Transverse colon (tissue), 4 donors: ENCODE measurements at regions not wholly inside any gene's neighbourhood (a gene's known extent, or its start where the extent isn't known, plus 50 kb on each side); places are given as distances from the start of the nearest gene placed in this dataset.

ENCODE experiments used
- DNase-seq: peaks from one replicate; pipeline ENCODE4 v3.0.0-alpha.2; 2019
- H3K27ac ChIP-seq, 4 donors: fragments of 200-600 bp; sonication (generic); 2 replicates each; pipeline ENCODE4 v1.5.1; 2016 to 2018; ENCODE audit warnings: inconsistent platforms in 4 of 4
- H3K27me3 ChIP-seq: fragments of 200-600 bp; sonication (generic); 2 replicates; pipeline ENCODE4 v1.5.1; 2017; ENCODE audit warnings: inconsistent platforms
- H3K36me3 ChIP-seq, 4 donors: fragments of 200-600 bp; sonication (generic); 2 replicates each; pipeline ENCODE4 v1.5.1; 2017 to 2019; ENCODE audit warnings: inconsistent platforms in 4 of 4
- H3K4me1 ChIP-seq, 4 donors: fragments of 200-600 bp; sonication (generic); 2 replicates each; pipeline ENCODE4 v1.5.1; 2017 to 2020; ENCODE audit warnings: inconsistent platforms in 4 of 4
- H3K4me3 ChIP-seq, 4 donors: fragments of 200-600 bp; sonication (generic); 1 replicate in 1 of 4; 2 replicates in 3 of 4; pipeline versions ENCODE4 v1.5.1 to v1.6.1; 2017 to 2019; ENCODE audit warnings: inconsistent platforms in 4 of 4
- H3K9me3 ChIP-seq, 2 donors: fragments of 200-600 bp; sonication (generic); 2 replicates each; pipeline ENCODE4 v1.5.1; 2017 to 2019; ENCODE audit warnings: inconsistent platforms in 2 of 2
- EP300 ChIP-seq: sonication (generic); formaldehyde crosslinking; IDR thresholded peaks from one replicate; pipeline ENCODE4 v1.6.1; 2017; ENCODE audit warnings: antibody characterized with exemption, low read depth
- POLR2A ChIP-seq: fragments of 450-650 bp; IDR thresholded peaks from one replicate; pipeline ENCODE4 v1.6.1; 2016; ENCODE audit warnings: antibody characterized with exemption, mild to moderate bottlenecking, moderate library complexity
- POLR2AphosphoS5 ChIP-seq, 3 donors: sonication (generic); formaldehyde crosslinking; IDR thresholded peaks; one replicate each; pipeline ENCODE4 v1.6.1; 2016; ENCODE audit warnings: antibody characterized with exemption in 3 of 3
- WGBS, 2 donors: methylation state at CpG; one replicate each; pipeline ENCODE4 v1.1.5; 2018; ENCODE audit warnings: low coverage in 1 of 2; 5-methylcytosine and 5-hydroxymethylcytosine counted together
- in situ Hi-C, 4 donors: fragments of 200-750 bp; cut with MboI; loops; one replicate each; pipeline versions ENCODE4 v1.15.0 to v1.15.1; 2017; ENCODE audit warnings: low sequenced_read_pairs in 3 of 4, low pct_ligation_motif_present in 1 of 4, low pct_unique_long_range_greater_than_20kb in 1 of 4
- intact Hi-C: fragments of 100-400 bp; cut with DNase I; formaldehyde crosslinking; loops from one replicate; pipeline ENCODE4 v1.15.1; 2023; ENCODE audit warnings: low total_unique reads
- TF ChIP-seq, protein P1 (sequence below), 5 experiments: fragments of 200-600 bp in 3 of 5; fragments of 450-650 bp in 2 of 5; sonication (generic) in 3 of 5; IDR thresholded peaks; 1 replicate in 2 of 5; 2 replicates in 3 of 5; pipeline ENCODE4 v1.5.1; 2016 to 2017; ENCODE audit warnings: antibody characterized with exemption in 5 of 5, inconsistent platforms in 3 of 5, mild to moderate bottlenecking in 2 of 5, moderate library complexity in 1 of 5

GRCh38 chr17:13199425-13199824 is 181.6 kb upstream of the ELAC2 start:
- Histone ChIP-seq H3K4me3 (no peak overlapping the region), H3K36me3 (no peaks in the 10 kb centered on the region), H3K27me3 (no peaks in the 10 kb centered on the region), H3K4me1 (no peaks in the 10 kb centered on the region), H3K27ac (no peak overlapping the region), H3K9me3 (no peaks in the 10 kb centered on the region)
- in situ Hi-C loops: no loop called here
- no peak for DNase-seq
- TF ChIP-seq POLR2A (no peak), EP300 (no peak), POLR2AphosphoS5 (IDR thresholded peaks at IDR 0.05) (no peak)
- TF ChIP-seq, protein P1, sequence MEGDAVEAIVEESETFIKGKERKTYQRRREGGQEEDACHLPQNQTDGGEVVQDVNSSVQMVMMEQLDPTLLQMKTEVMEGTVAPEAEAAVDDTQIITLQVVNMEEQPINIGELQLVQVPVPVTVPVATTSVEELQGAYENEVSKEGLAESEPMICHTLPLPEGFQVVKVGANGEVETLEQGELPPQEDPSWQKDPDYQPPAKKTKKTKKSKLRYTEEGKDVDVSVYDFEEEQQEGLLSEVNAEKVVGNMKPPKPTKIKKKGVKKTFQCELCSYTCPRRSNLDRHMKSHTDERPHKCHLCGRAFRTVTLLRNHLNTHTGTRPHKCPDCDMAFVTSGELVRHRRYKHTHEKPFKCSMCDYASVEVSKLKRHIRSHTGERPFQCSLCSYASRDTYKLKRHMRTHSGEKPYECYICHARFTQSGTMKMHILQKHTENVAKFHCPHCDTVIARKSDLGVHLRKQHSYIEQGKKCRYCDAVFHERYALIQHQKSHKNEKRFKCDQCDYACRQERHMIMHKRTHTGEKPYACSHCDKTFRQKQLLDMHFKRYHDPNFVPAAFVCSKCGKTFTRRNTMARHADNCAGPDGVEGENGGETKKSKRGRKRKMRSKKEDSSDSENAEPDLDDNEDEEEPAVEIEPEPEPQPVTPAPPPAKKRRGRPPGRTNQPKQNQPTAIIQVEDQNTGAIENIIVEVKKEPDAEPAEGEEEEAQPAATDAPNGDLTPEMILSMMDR (IDR thresholded peaks at IDR 0.05): no peak
- intact Hi-C loops: no loop called here

DNA sequence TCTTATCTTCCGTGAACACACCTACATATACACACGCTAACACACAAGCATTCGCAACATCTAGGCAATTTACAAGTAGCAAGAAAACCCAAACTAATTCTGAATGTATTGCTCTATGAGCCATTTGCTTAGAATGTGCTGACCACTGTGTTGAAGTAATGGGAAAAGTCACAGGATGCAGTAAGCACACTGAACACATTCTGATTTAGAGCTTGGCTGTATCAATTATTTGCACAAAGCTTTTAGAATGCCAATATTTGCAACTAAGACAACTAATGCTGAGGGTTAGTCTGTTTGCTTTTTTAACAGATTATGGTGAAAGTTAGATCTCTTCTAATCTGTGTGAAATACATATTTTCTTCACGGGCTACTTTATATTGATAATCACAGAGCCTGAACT is 179.8 kb upstream of the ELAC2 start:
- TF ChIP-seq POLR2A (no peak), EP300 (no peak), POLR2AphosphoS5 (IDR thresholded peaks at IDR 0.05) (no peak)
- TF ChIP-seq, protein P1 (IDR thresholded peaks at IDR 0.05): no peak
- H3K27ac ChIP-seq: no peak overlapping the region
- no peak for DNase-seq
- in situ Hi-C loops (no loop called here), intact Hi-C loops (no loop called here)
- no peaks in the 10 kb centered on the region for H3K27me3 ChIP-seq
- H3K36me3 ChIP-seq: no peaks in the 10 kb centered on the region
- H3K4me3 ChIP-seq: no peak overlapping the region
- no peaks in the 10 kb centered on the region for H3K9me3 ChIP-seq
- H3K4me1 ChIP-seq: no peaks in the 10 kb centered on the region
- 86 to 96% methylated on average over 4 of the region's 4 CpGs for WGBS, 2 donors

DNA sequence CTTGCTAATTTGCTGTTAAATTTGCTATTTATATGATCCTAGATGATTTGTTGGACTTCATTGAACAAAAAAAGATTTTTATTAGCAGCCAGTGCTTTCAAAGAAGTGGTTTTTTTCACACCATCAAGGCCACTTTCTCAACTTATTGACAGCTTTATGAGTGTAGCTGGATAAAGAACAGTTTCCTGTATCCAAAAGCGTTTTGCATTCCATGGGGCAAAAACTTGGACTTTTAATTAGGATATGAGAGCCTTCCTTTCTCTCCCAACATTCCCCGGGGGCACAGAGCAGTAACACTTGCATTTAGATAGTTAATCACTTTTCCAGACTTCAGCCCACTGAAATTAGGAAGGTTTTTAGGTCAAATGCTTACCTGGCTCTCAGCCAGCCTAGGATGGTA is 177.1 kb upstream of the ELAC2 start:
- no peaks in the 10 kb centered on the region for H3K27me3 ChIP-seq
- H3K9me3 ChIP-seq: no peaks in the 10 kb centered on the region
- no peaks in the 10 kb centered on the region for H3K4me1 ChIP-seq
- in situ Hi-C loops (no loop called here), intact Hi-C loops (no loop called here)
- DNase-seq: no peak
- no peaks in the 10 kb centered on the region for H3K36me3 ChIP-seq
- TF ChIP-seq POLR2AphosphoS5 (IDR thresholded peaks at IDR 0.05) (no peak), POLR2A (no peak), EP300 (no peak)
- TF ChIP-seq, protein P1 (IDR thresholded peaks at IDR 0.05): no peak
- no peak overlapping the region for H3K27ac ChIP-seq
- no peak overlapping the region for H3K4me3 ChIP-seq
- WGBS, 2 donors: 20 to 22% methylated on average over 2 of the region's 2 CpGs

GRCh38 chr17:13182854-13183253 is 165.0 kb upstream of the ELAC2 start:
- Histone ChIP-seq H3K27me3 (no peaks in the 10 kb centered on the region), H3K4me1 (peaks cover 0 to 4% (median 0%) of the 10 kb centered on the region in 4 donors), H3K4me3 (no peak overlapping the region), H3K36me3 (no peaks in the 10 kb centered on the region), H3K9me3 (no peaks in the 10 kb centered on the region), H3K27ac (peak overlapping the region in 1 of 4 donors; percentile 62)
- no peak for TF ChIP-seq POLR2AphosphoS5 (IDR thresholded peaks at IDR 0.05)
- TF ChIP-seq POLR2A: no peak
- TF ChIP-seq EP300: no peak
- TF ChIP-seq, protein P1 (IDR thresholded peaks at IDR 0.05): no peak
- in situ Hi-C loops: no loop called here
- intact Hi-C loops: no loop called here
- DNase-seq: peak; percentile 7
- 48 to 65% methylated on average over 4 of the region's 4 CpGs for WGBS, 2 donors
